Peyer's patch (tissue), 4 donors: ENCODE measurements at regions not wholly inside any gene's neighbourhood (a gene's known extent, or its start where the extent isn't known, plus 50 kb on each side); places are given as distances from the start of the nearest gene placed in this dataset.

Experiments
- CTCF ChIP-seq, 6 experiments: fragments of 450-650 bp in 4 of 6; fragments of 200-600 bp in 2 of 6; sonication (generic) in 1 of 6; IDR thresholded peaks; one replicate each; pipeline ENCODE4 v1.5.1; 2017 to 2019; ENCODE audit warnings: antibody characterized with exemption in 6 of 6, mild to moderate bottlenecking in 3 of 6, moderate library complexity in 1 of 6
- POLR2A ChIP-seq, 2 donors: fragments of 450-650 bp; IDR thresholded peaks; one replicate each; pipeline ENCODE4 v1.5.1; 2017; ENCODE audit warnings: antibody characterized with exemption in 2 of 2, mild to moderate bottlenecking in 2 of 2, moderate library complexity in 2 of 2

GRCh38 chr14:48991141-48991540 is 595.0 kb downstream of the RPS29 start:
- TF ChIP-seq CTCF (IDR thresholded peaks at IDR 0.05) (no peak), POLR2A (IDR thresholded peaks at IDR 0.05) (no peak)
